GM23248 (cell line): ENCODE measurements at regions not wholly inside any gene's neighbourhood (a gene's known extent, or its start where the extent isn't known, plus 50 kb on each side); places are given as distances from the start of the nearest gene placed in this dataset.

Experiments used
- EZH2 ChIP-seq: fragments of 200-600 bp; sonication (generic); IDR thresholded peaks from 2 replicates; pipeline ENCODE4 v1.6.1; 2018; ENCODE audit warnings: antibody characterized with exemption, mild to moderate bottlenecking; ENCODE audit not compliant: insufficient read depth, poor library complexity, severe bottlenecking
- EZH2phosphoT487 ChIP-seq: fragments of 200-600 bp; sonication (generic); IDR thresholded peaks from 2 replicates; pipeline ENCODE4 v1.6.1; 2018; ENCODE audit warnings: antibody characterized with exemption, moderate library complexity, mild to moderate bottlenecking, low read depth; ENCODE audit not compliant: insufficient read depth

- no peak for TF ChIP-seq EZH2phosphoT487
- no peak for TF ChIP-seq EZH2
Observed at GRCh38 chr3:103906808-103907207, 1459.9 kb upstream of the ALCAM start.
